Suppressor macrophage treated with lipopolysaccharide for 4 hours (primary cell): ENCODE measurements at regions not wholly inside any gene's neighbourhood (a gene's known extent, or its start where the extent isn't known, plus 50 kb on each side); places are given as distances from the start of the nearest gene placed in this dataset.
"Not testable (repeated sequence)": the region's sequence is repeated elsewhere in the genome, so short reads cannot be mapped to it uniquely, and the experiment has no call there.

Experiments
- DNase-seq: peaks from one replicate; pipeline ENCODE4 v3.0.0-alpha.2; 2020

GRCh38 chr5:174953871-174954270 is 229.5 kb downstream of the MSX2 start:
- DNase-seq, result no peak

GRCh38 chr5:174951151-174951780 is 226.9 kb downstream of the MSX2 start:
- peak; percentile 65 for DNase-seq

- DNase-seq, result no peak
Observed at GRCh38 chr5:174947548-174947947, 223.2 kb downstream of the MSX2 start.

GRCh38 chr5:174945853-174946252 is 221.5 kb downstream of the MSX2 start:
- DNase-seq, result no peak

- DNase-seq, result no peak
Observed at GRCh38 chr5:174943785-174944184, 219.4 kb downstream of the MSX2 start.

GRCh38 chr5:174943002-174943401 is 218.6 kb downstream of the MSX2 start:
- DNase-seq, result not testable (repeated sequence)

- no peak for DNase-seq
Observed at GRCh38 chr5:174937201-174938123, 213.1 kb downstream of the MSX2 start.

- DNase-seq, result peak; percentile 42
Observed at GRCh38 chr5:174935854-174936474, 211.6 kb downstream of the MSX2 start.

GRCh38 chr5:174931033-174931432 is 206.7 kb downstream of the MSX2 start:
- not testable (repeated sequence) for DNase-seq

- no peak for DNase-seq
Observed at GRCh38 chr5:174925586-174925985, 201.2 kb downstream of the MSX2 start.

- no peak for DNase-seq
Observed at GRCh38 chr5:174922955-174923354, 198.6 kb downstream of the MSX2 start.

GRCh38 chr5:174920906-174921550 is 196.6 kb downstream of the MSX2 start:
- no peak for DNase-seq

- no peak for DNase-seq
Observed at GRCh38 chr5:174919351-174919750, 195.0 kb downstream of the MSX2 start.

- DNase-seq, result no peak
Observed at GRCh38 chr5:174918655-174919054, 194.3 kb downstream of the MSX2 start.

GRCh38 chr5:174917976-174918554 is 193.7 kb downstream of the MSX2 start:
- no peak for DNase-seq

GRCh38 chr5:174917435-174917834 is 193.1 kb downstream of the MSX2 start:
- DNase-seq, result not testable (repeated sequence)

- not testable (repeated sequence) for DNase-seq
Observed at GRCh38 chr5:174916924-174917323, 192.5 kb downstream of the MSX2 start.

GRCh38 chr5:174916227-174916626 is 191.8 kb downstream of the MSX2 start:
- no peak for DNase-seq

- no peak for DNase-seq
Observed at GRCh38 chr5:174911118-174911517, 186.7 kb downstream of the MSX2 start.

- peak; percentile 62 for DNase-seq
Observed at GRCh38 chr5:174910245-174910737, 185.9 kb downstream of the MSX2 start.

GRCh38 chr5:174903172-174903732 is 178.9 kb downstream of the MSX2 start:
- no peak for DNase-seq

GRCh38 chr5:174901336-174901735 is 177.0 kb downstream of the MSX2 start:
- no peak for DNase-seq
